H1 (cell line): ENCODE measurements at regions not wholly inside any gene's neighbourhood (a gene's known extent, or its start where the extent isn't known, plus 50 kb on each side); places are given as distances from the start of the nearest gene placed in this dataset.

Experiments used
- SP4 ChIP-seq: IDR thresholded peaks from 2 replicates; pipeline ENCODE4 v1.6.1; 2012; ENCODE audit warnings: low read length, inconsistent platforms

- no peak for TF ChIP-seq SP4
- TF ChIP-seq, all 59 proteins: peak for 2
Observed at GRCh38 chr11:44464741-44465140, 100.7 kb upstream of the CD82 start (continued).
